Heart right ventricle (tissue), 16 donors: ENCODE measurements at regions not wholly inside any gene's neighbourhood (a gene's known extent, or its start where the extent isn't known, plus 50 kb on each side); places are given as distances from the start of the nearest gene placed in this dataset.

Source experiments
- ATAC-seq, 8 donors: fragments of 200-7000 bp; cut with Tn5 transposase; one replicate each; pipeline ENCODE4 v1.9.1; 2020; ENCODE audit warnings: mild to moderate bottlenecking in 8 of 8, moderate library complexity in 8 of 8, moderate number of reproducible peaks in 1 of 8
- DNase-seq, 2 donors: peaks; one replicate each; pipeline ENCODE4 v3.0.0-alpha.2; 2020
- H3K27ac ChIP-seq, 10 donors: fragments of 200-600 bp; sonication (generic) in 2 of 10; one replicate each; pipeline versions ENCODE4 v1.5.0 to v1.8.0; 2020 to 2022; ENCODE audit warnings: mild to moderate bottlenecking in 3 of 10
- H3K27me3 ChIP-seq, 7 donors: fragments of 200-600 bp; one replicate each; pipeline ENCODE4 v1.8.0; 2021 to 2022; ENCODE audit warnings: mild to moderate bottlenecking in 2 of 7
- H3K36me3 ChIP-seq, 9 donors: fragments of 200-600 bp; sonication (generic) in 1 of 9; one replicate each; pipeline versions ENCODE4 v1.5.0 to v1.8.0; 2020 to 2022; ENCODE audit warnings: mild to moderate bottlenecking in 2 of 9
- H3K4me1 ChIP-seq, 9 donors: fragments of 200-600 bp; sonication (generic) in 1 of 9; one replicate each; pipeline versions ENCODE4 v1.5.0 to v1.8.0; 2020 to 2022; ENCODE audit warnings: mild to moderate bottlenecking in 4 of 9
- H3K4me3 ChIP-seq, 10 donors: fragments of 200-600 bp; sonication (generic) in 2 of 10; one replicate each; pipeline versions ENCODE4 v1.5.0 to v1.8.0; 2020 to 2022; ENCODE audit warnings: mild to moderate bottlenecking in 7 of 10, moderate library complexity in 2 of 10
- H3K9me3 ChIP-seq, 11 donors: fragments of 200-600 bp in 10 of 11; sonication (generic) in 2 of 11; one replicate each; pipeline versions ENCODE4 v1.5.0 to v1.8.0; 2013 to 2022; ENCODE audit warnings: mild to moderate bottlenecking in 2 of 11, control low read depth in 1 of 11, moderate library complexity in 1 of 11
- CTCF ChIP-seq, 9 donors: fragments of 200-600 bp; sonication (generic) in 2 of 9; IDR thresholded peaks; one replicate each; pipeline versions ENCODE4 v1.5.0 to v1.8.0; 2021 to 2022; ENCODE audit warnings: antibody characterized with exemption in 9 of 9, mild to moderate bottlenecking in 5 of 9, moderate library complexity in 1 of 9
- WGBS, 2 donors: extraction: QIAGEN DNeasy Blood & Tissue Kit; methylation state at CpG; one replicate each; pipeline ENCODE4 v1.1.7; 2013; ENCODE audit warnings: inconsistent platforms in 1 of 2; 5-methylcytosine and 5-hydroxymethylcytosine counted together
- intact Hi-C, 10 donors: fragments of 100-400 bp; cut with DNase I; formaldehyde crosslinking; loops; one replicate each; pipeline versions ENCODE4 v1.11.1 to v1.14.2; 2022
- donor health status: Arrhythmogenic right ventricular cardiomyopathy.
- donor health status: ischemic (EF 13 %, LVEDD 7.1; RV severe dilation, severe dysfunction).
- donor health status: healthy with polysubstance abuse.
- donor health status: DM: no; HTN: yes; CAD: no.
- donor health status: DM: no; HTN: no; CAD: no.
- donor health status: ischemic (EF 25% LVEDD 6.9; RV normal size, moderate dysfunction).
- donor health status: ischemic (EF 25% LVEDD 5.7; RV mildly dilated, moderate dysfunction).
- donor health status: healthy.
- donor health status: DM: yes; HTN: yes; CAD: no.
- donor health status: Ischemic cardiomyopathy.
- donor health status: ischemic (EF 35%, LVEDD 5.7; RV mildly dilated, moderate dysfunction).
- donor health status: nonischemic (EF 11% LVEDD 7.7; RV severe dilation, severe dysfunction).
- donor health status: DM: yes; HTN: yes; CAD: no.
- donor health status: PGD.
- donor health status: ischemic (EF 29% LVEDD 5.4; RV normal size, mild dysfunction).
- donor health status: nonischemic (EF 23%, LVEDD 6.1; RV moderate dilation, normal function).

DNA sequence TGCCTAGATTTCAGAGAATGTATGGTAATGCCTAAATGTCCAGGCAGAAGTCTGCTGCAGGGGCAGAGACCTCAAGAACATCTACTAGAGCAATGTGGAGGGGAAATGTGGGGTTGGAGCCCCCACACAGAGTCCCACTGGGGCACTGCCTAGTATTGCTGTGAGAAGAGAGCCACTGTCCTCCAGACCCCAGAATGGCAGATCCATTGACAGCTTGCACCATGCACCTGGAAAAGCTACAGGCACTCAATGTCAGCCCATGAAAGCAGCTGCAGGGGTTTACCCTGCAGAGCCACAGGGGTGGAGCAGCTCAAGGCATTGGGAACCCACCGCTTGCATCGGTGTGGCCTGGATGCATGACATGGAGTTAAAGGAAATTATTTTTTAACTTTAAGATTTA is 314.1 kb downstream of the CYRIA start:
- ATAC-seq = no peak
- intact Hi-C loops = no loop called here
- 98 to 99% methylated on average over 2 of the region's 2 CpGs for WGBS, 2 donors
- no peak overlapping the region for H3K4me3 ChIP-seq
- no peak for TF ChIP-seq CTCF (IDR thresholded peaks at IDR 0.05)
- H3K9me3 ChIP-seq = peaks cover 0 to 24% (median 1%) of the 10 kb centered on the region in 11 donors
- H3K27me3 ChIP-seq = no peaks in the 10 kb centered on the region
- no peak for DNase-seq
- no peaks in the 10 kb centered on the region for H3K36me3 ChIP-seq
- no peak overlapping the region for H3K27ac ChIP-seq
- H3K4me1 ChIP-seq = no peaks in the 10 kb centered on the region

GRCh38 chr2:16351137-16351536 is 314.5 kb downstream of the CYRIA start:
- TF ChIP-seq CTCF (IDR thresholded peaks at IDR 0.05) = no peak
- H3K36me3 ChIP-seq = no peaks in the 10 kb centered on the region
- H3K27me3 ChIP-seq = no peaks in the 10 kb centered on the region
- peaks cover 0 to 20% (median 0%) of the 10 kb centered on the region in 11 donors for H3K9me3 ChIP-seq
- no peak overlapping the region for H3K27ac ChIP-seq
- H3K4me1 ChIP-seq = no peaks in the 10 kb centered on the region
- H3K4me3 ChIP-seq = no peak overlapping the region
- ATAC-seq = no peak
- intact Hi-C loops = no loop called here
- no peak for DNase-seq

DNA sequence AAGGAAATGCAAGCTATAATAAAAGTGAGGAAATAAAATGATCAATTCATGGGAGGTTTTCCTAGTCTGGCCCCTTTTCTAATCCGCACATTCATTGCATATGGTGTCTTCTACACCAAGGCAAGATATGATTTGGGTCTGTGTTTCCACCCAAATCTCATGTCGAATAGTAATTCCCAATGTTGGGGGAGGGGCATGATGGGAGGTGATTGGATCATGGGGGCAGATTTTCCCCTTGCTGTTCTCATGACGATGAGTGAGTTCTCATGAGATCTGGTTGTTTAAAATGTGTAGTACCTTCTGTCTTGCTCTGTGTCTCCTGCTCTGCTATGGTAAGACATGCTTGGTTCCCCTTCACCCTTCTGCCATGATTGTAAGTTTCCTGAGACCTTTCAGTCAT is 315.4 kb downstream of the CYRIA start:
- Histone ChIP-seq H3K27me3 (no peaks in the 10 kb centered on the region), H3K4me1 (no peaks in the 10 kb centered on the region), H3K36me3 (no peaks in the 10 kb centered on the region), H3K9me3 (peaks cover 0 to 19% (median 0%) of the 10 kb centered on the region in 11 donors), H3K4me3 (no peak overlapping the region), H3K27ac (no peak overlapping the region)
- intact Hi-C loops = no loop called here
- 58 to 71% methylated on average over 3 of the region's 3 CpGs for whole genome bisulfite sequencing, 2 donors
- DNase-seq (no peak), ATAC-seq (no peak)
- TF ChIP-seq CTCF (IDR thresholded peaks at IDR 0.05) = no peak

- no peak for TF ChIP-seq CTCF (IDR thresholded peaks at IDR 0.05)
- no peak overlapping the region for H3K4me3 ChIP-seq
- WGBS, 2 donors = 29 to 41% methylated on average over 2 of the region's 2 CpGs
- no peaks in the 10 kb centered on the region for H3K4me1 ChIP-seq
- H3K27me3 ChIP-seq = no peaks in the 10 kb centered on the region
- no peak for DNase-seq
- ATAC-seq = no peak
- intact Hi-C loops = no loop called here
- H3K27ac ChIP-seq = no peak overlapping the region
- H3K36me3 ChIP-seq = no peaks in the 10 kb centered on the region
- H3K9me3 ChIP-seq = peaks cover 0 to 19% (median 0%) of the 10 kb centered on the region in 11 donors
Measured at GRCh38 chr2:16349811-16350210, 315.8 kb downstream of the CYRIA start.
